ENCODE measurements at regions not wholly inside any gene's neighbourhood (a gene's known extent, or its start where the extent isn't known, plus 50 kb on each side); places are given as distances from the start of the nearest gene placed in this dataset.

DNA sequence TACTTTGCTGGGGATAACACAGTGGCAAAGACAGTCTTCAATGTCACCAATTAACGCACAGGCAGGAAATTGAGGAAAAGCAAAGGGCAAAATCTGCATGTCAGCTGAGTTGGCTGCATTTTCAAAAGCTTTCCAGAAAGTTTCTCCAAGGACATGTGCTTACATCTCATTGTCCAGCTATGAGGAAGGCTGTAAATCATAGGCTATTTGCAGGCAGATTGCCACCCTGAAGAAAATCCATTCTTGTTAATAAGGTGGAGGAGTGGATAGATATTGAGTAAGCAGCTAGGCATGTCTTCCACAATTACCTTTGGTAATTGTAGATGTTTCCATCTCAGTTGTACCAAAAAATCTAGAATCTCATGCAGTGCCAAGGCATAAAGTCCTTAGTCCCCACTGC is 278.0 kb upstream of the NUDT12 start:
- no peaks in the 10 kb centered on the region for H3K4me1 ChIP-seq (ENCODE audit: control insufficient read depth in 4 of 4, insufficient read depth in 4 of 4, low read length in 3 of 4)
- H3K27ac ChIP-seq (ENCODE audit: low read depth in 1 of 2, low read length in 2 of 2), result no peak overlapping the region
- no peaks in the 10 kb centered on the region for H3K9me3 ChIP-seq (ENCODE audit: control insufficient read depth in 4 of 4, low read length in 3 of 4)
- no peak overlapping the region for H3K4me3 ChIP-seq (ENCODE audit: low read depth in 1 of 3, low read length in 3 of 3)
- no peak overlapping the region for H3K9ac ChIP-seq (ENCODE audit: low read depth in 1 of 2, low read length in 2 of 2)
- WGBS, result 65% methylated on average over 1 of the region's 1 CpG
- TF ChIP-seq GABPA (IDR thresholded peaks at IDR 0.05 in 1 of 2, conservative IDR thresholded peaks at IDR 0.05 in 1 of 2), result no peak
- no peak for TF ChIP-seq RAD21 (IDR thresholded peaks at IDR 0.05)
- TF ChIP-seq FOXA1 (IDR thresholded peaks at IDR 0.05), result no peak
- TF ChIP-seq RXRA (IDR thresholded peaks at IDR 0.05), result no peak
- TF ChIP-seq, protein P1, sequence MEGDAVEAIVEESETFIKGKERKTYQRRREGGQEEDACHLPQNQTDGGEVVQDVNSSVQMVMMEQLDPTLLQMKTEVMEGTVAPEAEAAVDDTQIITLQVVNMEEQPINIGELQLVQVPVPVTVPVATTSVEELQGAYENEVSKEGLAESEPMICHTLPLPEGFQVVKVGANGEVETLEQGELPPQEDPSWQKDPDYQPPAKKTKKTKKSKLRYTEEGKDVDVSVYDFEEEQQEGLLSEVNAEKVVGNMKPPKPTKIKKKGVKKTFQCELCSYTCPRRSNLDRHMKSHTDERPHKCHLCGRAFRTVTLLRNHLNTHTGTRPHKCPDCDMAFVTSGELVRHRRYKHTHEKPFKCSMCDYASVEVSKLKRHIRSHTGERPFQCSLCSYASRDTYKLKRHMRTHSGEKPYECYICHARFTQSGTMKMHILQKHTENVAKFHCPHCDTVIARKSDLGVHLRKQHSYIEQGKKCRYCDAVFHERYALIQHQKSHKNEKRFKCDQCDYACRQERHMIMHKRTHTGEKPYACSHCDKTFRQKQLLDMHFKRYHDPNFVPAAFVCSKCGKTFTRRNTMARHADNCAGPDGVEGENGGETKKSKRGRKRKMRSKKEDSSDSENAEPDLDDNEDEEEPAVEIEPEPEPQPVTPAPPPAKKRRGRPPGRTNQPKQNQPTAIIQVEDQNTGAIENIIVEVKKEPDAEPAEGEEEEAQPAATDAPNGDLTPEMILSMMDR (IDR thresholded peaks at IDR 0.05; ENCODE audit: low read depth, low read length, missing input control), result no peak
- TF ChIP-seq EGR1 (IDR thresholded peaks at IDR 0.05; ENCODE audit: low read depth in 2 of 2), result no peak
- TF ChIP-seq FOXA2 (IDR thresholded peaks at IDR 0.05), result no peak
- no peak for TF ChIP-seq NR2F2 (IDR thresholded peaks at IDR 0.05)
- no peak for TF ChIP-seq JUND (IDR thresholded peaks at IDR 0.05)
- TF ChIP-seq, protein P2, sequence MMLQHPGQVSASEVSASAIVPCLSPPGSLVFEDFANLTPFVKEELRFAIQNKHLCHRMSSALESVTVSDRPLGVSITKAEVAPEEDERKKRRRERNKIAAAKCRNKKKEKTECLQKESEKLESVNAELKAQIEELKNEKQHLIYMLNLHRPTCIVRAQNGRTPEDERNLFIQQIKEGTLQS (IDR thresholded peaks at IDR 0.05), result no peak
- TF ChIP-seq MAX (IDR thresholded peaks at IDR 0.05), result no peak
- no peak for TF ChIP-seq ZBTB33 (IDR thresholded peaks at IDR 0.05)
- no peak for TF ChIP-seq YY1 (IDR thresholded peaks at IDR 0.05)
- TF ChIP-seq, protein P3, sequence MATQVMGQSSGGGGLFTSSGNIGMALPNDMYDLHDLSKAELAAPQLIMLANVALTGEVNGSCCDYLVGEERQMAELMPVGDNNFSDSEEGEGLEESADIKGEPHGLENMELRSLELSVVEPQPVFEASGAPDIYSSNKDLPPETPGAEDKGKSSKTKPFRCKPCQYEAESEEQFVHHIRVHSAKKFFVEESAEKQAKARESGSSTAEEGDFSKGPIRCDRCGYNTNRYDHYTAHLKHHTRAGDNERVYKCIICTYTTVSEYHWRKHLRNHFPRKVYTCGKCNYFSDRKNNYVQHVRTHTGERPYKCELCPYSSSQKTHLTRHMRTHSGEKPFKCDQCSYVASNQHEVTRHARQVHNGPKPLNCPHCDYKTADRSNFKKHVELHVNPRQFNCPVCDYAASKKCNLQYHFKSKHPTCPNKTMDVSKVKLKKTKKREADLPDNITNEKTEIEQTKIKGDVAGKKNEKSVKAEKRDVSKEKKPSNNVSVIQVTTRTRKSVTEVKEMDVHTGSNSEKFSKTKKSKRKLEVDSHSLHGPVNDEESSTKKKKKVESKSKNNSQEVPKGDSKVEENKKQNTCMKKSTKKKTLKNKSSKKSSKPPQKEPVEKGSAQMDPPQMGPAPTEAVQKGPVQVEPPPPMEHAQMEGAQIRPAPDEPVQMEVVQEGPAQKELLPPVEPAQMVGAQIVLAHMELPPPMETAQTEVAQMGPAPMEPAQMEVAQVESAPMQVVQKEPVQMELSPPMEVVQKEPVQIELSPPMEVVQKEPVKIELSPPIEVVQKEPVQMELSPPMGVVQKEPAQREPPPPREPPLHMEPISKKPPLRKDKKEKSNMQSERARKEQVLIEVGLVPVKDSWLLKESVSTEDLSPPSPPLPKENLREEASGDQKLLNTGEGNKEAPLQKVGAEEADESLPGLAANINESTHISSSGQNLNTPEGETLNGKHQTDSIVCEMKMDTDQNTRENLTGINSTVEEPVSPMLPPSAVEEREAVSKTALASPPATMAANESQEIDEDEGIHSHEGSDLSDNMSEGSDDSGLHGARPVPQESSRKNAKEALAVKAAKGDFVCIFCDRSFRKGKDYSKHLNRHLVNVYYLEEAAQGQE (IDR thresholded peaks at IDR 0.05), result no peak
- no peak for DNase-seq (ENCODE audit: low spot score)
- H3K36me3 ChIP-seq (ENCODE audit: control insufficient read depth in 4 of 4, insufficient read depth in 3 of 4, low read depth in 1 of 4, low read length in 3 of 4), result no peaks in the 10 kb centered on the region
- peaks cover 0 to 2% (median 0%) of the 10 kb centered on the region in 4 donors for H3K27me3 ChIP-seq (ENCODE audit: control insufficient read depth in 4 of 4, insufficient read depth in 4 of 4, low read length in 3 of 4)

DNA sequence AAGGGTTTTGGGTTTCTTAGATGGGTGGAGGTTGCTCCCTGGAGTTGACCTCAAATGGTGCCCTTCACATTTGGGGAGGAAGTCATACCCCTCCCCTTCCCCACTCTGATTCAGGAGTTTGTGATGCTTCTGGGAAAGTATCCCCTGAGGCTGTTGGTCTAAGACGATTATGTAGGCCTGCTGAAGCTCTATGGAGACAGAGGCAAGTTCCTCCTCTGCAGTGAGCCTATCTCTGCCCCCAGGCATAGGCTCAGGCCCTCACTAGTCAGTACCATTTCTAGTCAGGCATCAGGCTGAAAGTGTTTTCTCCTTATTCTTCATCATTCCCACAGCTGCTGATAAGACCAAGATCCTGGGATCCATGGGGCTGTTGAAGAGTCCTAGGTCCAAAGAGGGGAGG is 271.6 kb upstream of the NUDT12 start:
- H3K9me3 ChIP-seq (ENCODE audit: control insufficient read depth in 4 of 4, low read length in 3 of 4), result no peaks in the 10 kb centered on the region
- no peak for DNase-seq (ENCODE audit: low spot score)
- WGBS, result 52% methylated on average over 1 of the region's 1 CpG
- TF ChIP-seq EGR1 (IDR thresholded peaks at IDR 0.05; ENCODE audit: low read depth in 2 of 2), result no peak
- TF ChIP-seq, protein P1 (IDR thresholded peaks at IDR 0.05; ENCODE audit: low read depth, low read length, missing input control), result no peak
- no peak for TF ChIP-seq NR2F2 (IDR thresholded peaks at IDR 0.05)
- no peak for TF ChIP-seq HNF4G (IDR thresholded peaks at IDR 0.05)
- TF ChIP-seq, protein P3 (IDR thresholded peaks at IDR 0.05), result no peak
- TF ChIP-seq ZBTB33 (IDR thresholded peaks at IDR 0.05), result no peak
- TF ChIP-seq HNF4A (conservative IDR thresholded peaks at IDR 0.05), result no peak
- TF ChIP-seq RXRA (IDR thresholded peaks at IDR 0.05), result no peak

More for the DNA sequence above, 271.6 kb upstream of the NUDT12 start:
- Histone ChIP-seq H3K9ac (ENCODE audit: low read depth in 1 of 2, low read length in 2 of 2) (no peak overlapping the region), H3K4me3 (ENCODE audit: low read depth in 1 of 3, low read length in 3 of 3) (no peak overlapping the region), H3K36me3 (ENCODE audit: control insufficient read depth in 4 of 4, insufficient read depth in 3 of 4, low read depth in 1 of 4, low read length in 3 of 4) (no peaks in the 10 kb centered on the region), H3K27ac (ENCODE audit: low read depth in 1 of 2, low read length in 2 of 2) (no peak overlapping the region), H3K4me1 (ENCODE audit: control insufficient read depth in 4 of 4, insufficient read depth in 4 of 4, low read length in 3 of 4) (no peaks in the 10 kb centered on the region), H3K27me3 (ENCODE audit: control insufficient read depth in 4 of 4, insufficient read depth in 4 of 4, low read length in 3 of 4) (no peaks in the 10 kb centered on the region)

Measured in liver (tissue), 8 donors.